GM19467 (cell line): ENCODE measurements at regions not wholly inside any gene's neighbourhood (a gene's known extent, or its start where the extent isn't known, plus 50 kb on each side); places are given as distances from the start of the nearest gene placed in this dataset.

Experiments used
- ATAC-seq: cut with Tn5 transposase; IDR thresholded peaks from one replicate; pipeline ENCODE4 v1.9.1; 2021; ENCODE audit warnings: mild to moderate bottlenecking, moderate library complexity; ENCODE audit not compliant: unreplicated experiment

GRCh38 chr4:62204136-62204535 lies 1004.0 kb downstream of the ADGRL3 start:
- ATAC-seq = no peak

- no peak for ATAC-seq
Measured at GRCh38 chr4:62199291-62199810, 999.2 kb downstream of the ADGRL3 start.

DNA sequence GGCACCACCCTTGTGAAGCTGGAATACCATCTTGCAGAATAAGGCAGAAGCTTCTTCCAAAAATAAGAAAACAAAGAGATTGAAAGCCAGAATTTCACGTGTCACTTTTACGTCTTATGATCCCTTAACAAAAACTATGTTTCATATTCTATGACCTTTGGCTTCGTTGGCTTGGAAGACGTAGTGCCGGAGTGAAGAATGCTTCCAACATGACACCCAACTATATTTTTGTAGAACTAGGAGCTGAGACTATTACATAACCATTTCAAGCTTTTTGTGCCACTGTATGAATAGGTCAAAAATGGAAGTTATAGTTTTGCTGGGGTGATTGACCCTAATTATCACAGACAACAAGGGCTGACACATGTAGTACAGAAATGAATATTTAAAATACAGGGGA lies 996.2 kb downstream of the ADGRL3 start:
- ATAC-seq = no peak

DNA sequence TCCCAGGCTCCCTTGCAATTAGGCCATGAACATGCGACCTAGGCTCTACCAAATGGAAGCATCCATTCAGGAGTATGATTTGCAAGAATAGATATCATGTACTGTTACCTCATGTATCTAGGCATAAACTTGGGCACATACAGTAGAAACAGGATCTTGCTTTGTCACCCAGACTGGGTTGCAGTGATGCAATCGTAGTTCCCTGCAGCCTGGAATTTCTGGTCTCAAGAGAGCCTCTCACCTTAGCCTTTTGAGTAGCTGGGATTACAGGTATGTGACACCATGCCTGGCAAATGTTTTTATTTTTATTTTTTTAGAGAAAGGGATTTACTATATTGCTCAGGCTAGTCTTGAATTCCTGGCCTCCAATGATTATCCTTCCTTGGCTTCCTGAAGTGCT lies 994.2 kb downstream of the ADGRL3 start:
- ATAC-seq = no peak

DNA sequence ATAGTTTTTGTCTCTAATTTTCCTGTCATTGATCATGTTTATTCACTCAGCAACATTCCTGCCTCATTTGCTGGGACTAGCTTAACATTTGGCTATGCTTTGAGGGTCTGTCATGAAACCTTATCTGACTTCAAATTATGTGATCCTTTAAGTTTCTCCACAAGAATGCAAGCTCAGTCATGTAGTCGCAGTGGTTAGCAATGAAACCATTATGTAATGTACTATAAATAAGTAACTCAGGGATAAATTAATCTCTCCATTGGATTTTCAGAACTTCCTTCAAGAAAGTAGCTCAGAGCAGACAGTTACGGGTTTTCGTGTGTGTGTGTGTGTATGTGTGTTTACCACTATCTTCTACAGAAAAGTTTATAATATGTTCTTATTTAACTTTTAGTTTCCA lies 993.6 kb downstream of the ADGRL3 start:
- no peak for ATAC-seq

DNA sequence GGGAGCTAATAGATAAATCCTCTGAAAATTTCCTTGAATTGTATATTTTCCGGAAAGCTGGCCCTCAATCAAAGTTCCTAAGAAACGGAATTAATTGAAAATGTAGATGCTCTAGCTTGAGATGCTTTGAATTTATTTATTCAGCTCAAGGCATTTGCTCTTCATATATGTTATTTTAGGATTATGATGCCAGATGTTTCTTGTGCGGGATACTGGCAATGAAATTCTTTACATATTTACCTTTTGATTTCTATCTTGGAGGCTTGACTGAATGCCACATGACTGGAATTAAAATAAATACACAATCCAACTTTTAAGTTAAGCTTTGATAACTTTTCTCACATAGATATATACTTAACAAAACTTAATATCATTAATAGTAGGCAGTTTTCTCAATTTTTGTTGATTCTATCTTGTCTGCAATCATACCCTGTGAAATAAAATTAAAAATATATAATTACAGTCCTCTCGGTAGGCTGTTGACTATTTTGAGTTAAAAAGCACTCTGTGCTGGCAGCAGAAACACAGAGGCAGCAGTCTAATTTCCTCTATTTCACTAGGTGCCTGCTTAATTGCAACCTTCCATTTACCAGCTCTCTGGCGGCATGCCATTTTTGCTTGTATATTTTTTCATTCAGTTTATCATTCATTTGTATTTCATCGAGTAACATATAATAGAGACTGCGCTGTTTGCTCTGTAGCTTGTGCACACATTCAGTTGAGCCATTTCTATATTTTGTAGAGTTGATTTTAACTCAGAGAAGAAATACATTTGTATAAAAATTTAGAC lies 991.5 kb downstream of the ADGRL3 start:
- ATAC-seq = no peak

GRCh38 chr4:62170235-62170634 lies 970.1 kb downstream of the ADGRL3 start:
- ATAC-seq = no peak

- no peak for ATAC-seq
Measured at GRCh38 chr4:62168681-62169080, 968.6 kb downstream of the ADGRL3 start.

DNA sequence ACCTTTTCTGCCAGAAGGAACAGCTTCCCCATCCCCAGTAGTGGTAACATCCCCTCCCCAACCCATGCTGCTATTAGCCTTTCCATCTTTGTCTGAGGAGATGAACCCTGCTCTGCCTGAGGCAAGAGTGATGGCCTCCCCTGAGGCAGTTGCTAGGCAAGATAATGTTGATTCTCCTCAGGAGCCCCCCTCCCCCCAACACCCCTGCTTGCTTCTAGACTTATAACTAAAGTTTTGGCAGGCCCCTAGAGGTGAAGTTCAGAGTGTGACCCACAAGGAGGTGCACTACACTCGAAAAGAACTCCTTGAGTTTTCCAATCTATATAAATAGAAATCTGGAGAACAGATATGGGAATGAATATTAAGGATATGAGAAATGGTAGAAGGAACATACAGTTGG lies 962.5 kb downstream of the ADGRL3 start:
- no peak for ATAC-seq

DNA sequence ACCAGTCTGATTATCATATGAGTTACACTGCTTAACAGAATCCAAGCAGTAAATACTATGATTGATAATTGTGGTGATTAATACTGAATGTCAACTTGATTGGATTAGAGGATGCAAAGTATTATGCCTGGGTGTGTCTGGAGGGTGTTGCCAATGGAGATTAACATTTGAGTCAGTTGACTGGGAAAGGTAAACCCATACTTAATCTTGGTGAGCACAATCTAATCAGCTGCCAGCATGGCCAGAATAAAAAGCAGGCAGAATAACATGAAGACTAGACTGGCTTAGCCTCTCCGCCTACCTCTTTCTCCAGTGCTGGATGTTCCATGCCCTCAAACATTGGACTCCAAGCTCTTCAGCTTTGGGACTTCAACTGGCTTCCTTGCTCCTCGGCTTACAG lies 961.3 kb downstream of the ADGRL3 start:
- ATAC-seq = no peak

- ATAC-seq = no peak
Measured at GRCh38 chr4:62159876-62160275, 959.8 kb downstream of the ADGRL3 start.

DNA sequence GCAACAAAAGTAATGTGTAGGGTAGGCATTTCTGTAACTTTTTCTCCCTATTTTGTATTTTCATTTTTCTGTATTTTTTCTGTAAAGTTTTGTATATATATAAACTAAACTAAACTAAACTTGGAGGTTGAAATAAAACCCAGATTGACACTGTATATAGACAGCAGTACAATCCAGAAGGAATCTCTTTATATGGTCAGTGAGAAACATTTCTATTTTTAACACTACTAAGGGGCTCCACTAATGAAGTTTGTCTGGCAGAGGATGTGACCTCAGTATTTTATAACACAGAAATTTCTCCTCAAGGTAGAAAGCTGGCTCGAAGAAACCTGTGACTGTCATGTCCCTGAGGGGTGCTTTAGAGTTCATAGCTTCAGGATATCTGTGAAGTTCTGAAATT lies 959.2 kb downstream of the ADGRL3 start:
- no peak for ATAC-seq

DNA sequence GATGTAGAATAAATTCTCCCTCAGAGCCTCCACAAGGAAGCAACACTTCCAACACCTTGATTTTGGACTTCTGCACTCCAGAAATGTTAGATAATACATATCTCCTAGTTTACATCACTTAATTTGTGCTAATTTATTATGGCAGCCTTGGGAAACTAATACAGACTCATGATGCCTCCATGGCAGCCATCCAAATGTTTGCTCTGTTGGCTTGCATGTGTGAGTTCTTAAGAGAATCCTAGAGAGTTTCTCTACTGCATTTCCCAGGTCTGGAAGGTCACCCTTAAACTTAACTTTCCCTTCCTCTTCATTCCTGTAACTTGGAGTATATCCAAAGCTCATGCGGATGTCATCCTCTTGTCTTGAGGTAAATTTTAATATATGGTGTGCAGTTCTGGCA lies 956.1 kb downstream of the ADGRL3 start:
- no peak for ATAC-seq

GRCh38 chr4:62145276-62145675 lies 945.1 kb downstream of the ADGRL3 start:
- no peak for ATAC-seq

DNA sequence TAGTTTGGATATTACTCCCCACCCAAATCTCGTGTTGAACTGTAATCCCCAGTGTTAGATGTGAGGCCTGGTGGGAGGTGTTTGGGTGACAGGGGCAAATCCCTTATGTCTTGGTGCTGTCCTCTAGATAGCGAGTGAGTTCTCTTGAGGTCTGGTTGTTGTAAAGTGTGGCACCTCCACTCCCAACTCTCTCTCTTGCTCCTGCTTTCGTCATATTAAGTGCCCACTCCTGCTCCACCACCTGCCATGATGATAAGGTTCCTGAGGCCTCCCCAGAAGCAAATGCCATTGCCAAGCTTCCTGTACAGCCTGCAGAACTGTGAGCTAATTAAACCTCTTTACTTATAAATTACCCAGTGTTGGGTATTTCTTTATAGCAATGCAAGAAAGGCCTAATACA lies 944.3 kb downstream of the ADGRL3 start:
- ATAC-seq = no peak

- no peak for ATAC-seq
Measured at GRCh38 chr4:62135565-62136156, 935.5 kb downstream of the ADGRL3 start.

GRCh38 chr4:62133977-62134376 lies 933.9 kb downstream of the ADGRL3 start:
- ATAC-seq = no peak

DNA sequence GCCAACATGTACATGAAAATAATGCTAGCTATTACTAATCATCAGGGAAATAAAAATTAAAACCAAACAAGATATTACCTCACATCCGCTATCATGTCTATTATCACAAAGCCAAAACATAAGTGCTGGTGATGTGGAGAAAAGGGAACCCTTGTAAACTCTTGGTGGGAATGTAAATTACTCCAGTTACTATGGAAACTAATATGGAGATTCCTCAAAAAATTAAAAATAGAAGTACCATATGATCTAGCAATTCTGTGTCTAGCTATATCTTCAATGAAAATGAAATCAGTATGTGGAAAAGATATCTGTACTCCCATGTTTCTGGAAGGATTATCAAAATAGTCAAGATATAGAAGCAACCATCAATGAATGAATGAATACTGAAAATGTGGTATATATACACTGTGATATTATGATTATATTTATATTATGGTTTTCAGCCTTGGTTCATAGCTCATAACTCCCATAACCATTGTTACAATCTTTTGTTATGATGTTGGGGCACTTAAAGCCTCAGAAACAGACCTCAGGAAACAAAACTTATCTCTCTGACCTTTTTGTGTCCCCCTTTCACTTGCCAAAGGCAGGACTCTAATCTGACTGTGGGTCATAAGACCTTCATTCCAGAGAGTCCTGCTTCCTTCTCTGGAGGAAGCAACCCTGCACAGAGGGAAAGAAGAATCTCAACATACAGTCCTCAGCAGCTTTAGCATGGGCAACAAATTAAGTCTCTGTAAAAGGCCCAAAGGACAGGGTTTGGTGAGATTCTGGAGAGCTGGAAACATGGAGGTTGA lies 933.2 kb downstream of the ADGRL3 start:
- no peak for ATAC-seq

DNA sequence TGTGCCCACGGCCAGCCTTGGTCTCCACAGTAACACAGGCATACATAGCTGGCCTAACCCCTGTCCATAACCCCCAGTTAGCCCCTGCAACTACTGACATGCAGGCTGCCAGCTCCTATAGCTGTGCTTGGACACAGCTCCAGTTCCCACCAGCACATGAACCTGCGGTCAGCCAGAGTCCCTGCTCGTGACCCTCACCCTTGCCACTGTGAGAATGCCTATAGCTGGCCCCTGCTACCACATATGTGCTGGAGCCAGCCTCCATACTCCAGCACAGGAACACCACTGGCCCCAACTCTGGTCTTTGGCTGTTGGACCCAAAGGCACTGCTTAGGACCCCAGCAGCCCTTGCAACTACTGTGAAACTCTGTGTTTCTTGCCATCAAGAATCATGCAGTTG lies 930.9 kb downstream of the ADGRL3 start:
- ATAC-seq = no peak

DNA sequence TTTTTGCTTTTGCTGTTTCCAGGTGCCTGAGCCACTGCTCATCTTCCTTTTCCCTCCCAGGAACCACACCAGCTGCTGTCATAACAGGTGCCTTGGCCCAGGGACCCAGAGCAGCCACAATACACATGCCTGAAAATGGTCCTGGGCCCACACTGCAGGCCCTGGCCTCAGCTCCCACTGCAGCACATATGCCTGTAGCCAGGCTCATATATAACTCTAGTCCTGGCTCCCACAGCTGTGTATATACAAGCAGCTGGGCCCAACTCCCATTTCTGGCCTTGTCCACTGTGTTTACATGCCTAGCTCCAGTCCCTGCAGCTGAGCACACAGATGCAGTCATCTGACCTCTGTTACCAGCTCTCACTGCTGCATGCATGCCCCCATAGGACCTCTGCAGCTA lies 930.5 kb downstream of the ADGRL3 start:
- ATAC-seq = no peak

DNA sequence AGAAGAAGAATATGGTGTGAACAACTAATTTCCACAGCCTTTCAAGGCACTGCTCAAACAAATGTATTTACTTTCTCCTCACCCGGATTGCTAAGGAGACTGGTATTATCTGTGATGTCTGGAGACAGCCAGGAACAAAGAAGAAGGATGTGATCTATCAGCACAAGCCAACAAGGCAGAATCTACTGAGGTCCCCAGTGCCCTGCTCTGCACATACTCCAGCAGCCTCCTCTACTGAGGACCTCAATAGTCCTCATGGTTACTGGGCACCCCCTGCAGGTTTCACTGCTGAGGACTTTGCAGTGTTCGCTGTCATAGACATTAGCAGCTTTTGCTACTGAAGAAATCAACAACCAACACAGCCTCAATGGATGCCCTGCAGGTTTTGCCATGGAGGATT lies 930.1 kb downstream of the ADGRL3 start:
- no peak for ATAC-seq
